GM23248 (cell line): ENCODE measurements at regions not wholly inside any gene's neighbourhood (a gene's known extent, or its start where the extent isn't known, plus 50 kb on each side); places are given as distances from the start of the nearest gene placed in this dataset.

Experiments
- DNase-seq: peaks from one replicate; pipeline ENCODE4 v3.0.0-alpha.2; 2015
- H2AFZ ChIP-seq: fragments of 200-600 bp; sonication (generic); 2 replicates; pipeline ENCODE4 v1.6.1; 2016; ENCODE audit warnings: antibody characterized with exemption
- H3F3A ChIP-seq: fragments of 200-600 bp; sonication (generic); 2 replicates; pipeline ENCODE4 v1.6.1; 2016; ENCODE audit warnings: mild to moderate bottlenecking, antibody characterized with exemption, mixed run types; ENCODE audit not compliant: insufficient read depth
- H3K27ac ChIP-seq: fragments of 200-600 bp; sonication (generic); 2 replicates; pipeline ENCODE4 v1.5.1; 2016; ENCODE audit warnings: mild to moderate bottlenecking
- H3K27me3 ChIP-seq: fragments of 200-600 bp; sonication (generic); replicated peaks from 2 replicates; pipeline ENCODE4 v1.6.1; 2016; ENCODE audit warnings: mild to moderate bottlenecking; ENCODE audit not compliant: insufficient read depth
- H3K36me3 ChIP-seq: fragments of 200-600 bp; sonication (generic); 2 replicates; pipeline ENCODE4 v1.6.1; 2016; ENCODE audit warnings: low read depth, mild to moderate bottlenecking
- H3K4me1 ChIP-seq: fragments of 200-600 bp; sonication (generic); 2 replicates; pipeline ENCODE4 v1.6.1; 2016; ENCODE audit warnings: mild to moderate bottlenecking; ENCODE audit not compliant: insufficient read depth
- H3K4me2 ChIP-seq: fragments of 200-600 bp; sonication (generic); one replicate; pipeline ENCODE4 v1.6.1; 2016; ENCODE audit warnings: mild to moderate bottlenecking; ENCODE audit not compliant: unreplicated experiment
- H3K4me3 ChIP-seq: fragments of 200-600 bp; sonication (generic); 2 replicates; pipeline ENCODE4 v1.5.1; 2016; ENCODE audit warnings: mild to moderate bottlenecking
- H3K79me2 ChIP-seq: fragments of 200-600 bp; sonication (generic); 2 replicates; pipeline ENCODE4 v1.6.1; 2016; ENCODE audit warnings: mild to moderate bottlenecking; ENCODE audit not compliant: insufficient read depth
- H3K9ac ChIP-seq: fragments of 200-600 bp; sonication (generic); 2 replicates; pipeline ENCODE4 v1.6.1; 2016; ENCODE audit warnings: mild to moderate bottlenecking
- H3K9me2 ChIP-seq: fragments of 200-600 bp; sonication (generic); 2 replicates; pipeline ENCODE4 v1.6.1; 2016; ENCODE audit warnings: mixed run types, mild to moderate bottlenecking, moderate library complexity; ENCODE audit not compliant: insufficient read depth
- H3K9me3 ChIP-seq: fragments of 200-600 bp; sonication (generic); one replicate; pipeline ENCODE4 v1.6.1; 2017; ENCODE audit warnings: low read depth
- H4K20me1 ChIP-seq: fragments of 200-600 bp; sonication (generic); 2 replicates; pipeline ENCODE4 v1.6.0; 2016; ENCODE audit not compliant: insufficient read depth
- EZH2 ChIP-seq: fragments of 200-600 bp; sonication (generic); IDR thresholded peaks from 2 replicates; pipeline ENCODE4 v1.6.1; 2018; ENCODE audit warnings: antibody characterized with exemption, mild to moderate bottlenecking; ENCODE audit not compliant: insufficient read depth, poor library complexity, severe bottlenecking
- EZH2phosphoT487 ChIP-seq: fragments of 200-600 bp; sonication (generic); IDR thresholded peaks from 2 replicates; pipeline ENCODE4 v1.6.1; 2018; ENCODE audit warnings: antibody characterized with exemption, moderate library complexity, mild to moderate bottlenecking, low read depth; ENCODE audit not compliant: insufficient read depth
- WGBS, 2 experiments: methylation state at CpG; one replicate each; pipeline ENCODE4 v1.1.6; 2015 to 2017; ENCODE audit warnings: low lambda C conversion rate in 2 of 2, low coverage in 1 of 2; ENCODE audit errors: missing lambda C conversion rate in 2 of 2; 5-methylcytosine and 5-hydroxymethylcytosine counted together
- in situ Hi-C: fragments of 300-500 bp; cut with MboI; formaldehyde crosslinking; loops from 2 replicates; pipeline ENCODE4 v1.15.0; 2020

DNA sequence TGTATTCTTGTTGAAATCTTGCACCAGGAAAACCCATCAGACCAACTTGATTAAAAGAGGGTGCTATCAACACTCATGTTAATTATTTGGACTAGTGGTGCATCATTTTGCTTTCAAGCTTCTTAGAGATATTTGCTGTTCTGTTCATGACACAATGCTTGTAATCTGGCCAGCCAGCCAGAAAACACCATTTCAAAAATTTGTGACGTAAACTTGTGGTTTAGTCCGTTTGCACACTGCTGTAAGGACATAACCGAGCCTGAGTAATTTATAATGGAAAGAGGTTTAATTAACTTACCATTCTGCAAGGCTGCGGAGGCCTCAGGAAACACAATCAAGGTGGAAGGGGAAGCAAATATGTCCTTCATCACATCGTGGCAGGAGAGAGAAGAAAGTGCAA, 374.3 kb upstream of the TGFBR2 start:
- Histone ChIP-seq H3K4me3 (peak overlapping the region; percentile 10; the same call in 1 of the 2 replicates), H3K4me2 (peak overlapping the region; percentile 44)

DNA sequence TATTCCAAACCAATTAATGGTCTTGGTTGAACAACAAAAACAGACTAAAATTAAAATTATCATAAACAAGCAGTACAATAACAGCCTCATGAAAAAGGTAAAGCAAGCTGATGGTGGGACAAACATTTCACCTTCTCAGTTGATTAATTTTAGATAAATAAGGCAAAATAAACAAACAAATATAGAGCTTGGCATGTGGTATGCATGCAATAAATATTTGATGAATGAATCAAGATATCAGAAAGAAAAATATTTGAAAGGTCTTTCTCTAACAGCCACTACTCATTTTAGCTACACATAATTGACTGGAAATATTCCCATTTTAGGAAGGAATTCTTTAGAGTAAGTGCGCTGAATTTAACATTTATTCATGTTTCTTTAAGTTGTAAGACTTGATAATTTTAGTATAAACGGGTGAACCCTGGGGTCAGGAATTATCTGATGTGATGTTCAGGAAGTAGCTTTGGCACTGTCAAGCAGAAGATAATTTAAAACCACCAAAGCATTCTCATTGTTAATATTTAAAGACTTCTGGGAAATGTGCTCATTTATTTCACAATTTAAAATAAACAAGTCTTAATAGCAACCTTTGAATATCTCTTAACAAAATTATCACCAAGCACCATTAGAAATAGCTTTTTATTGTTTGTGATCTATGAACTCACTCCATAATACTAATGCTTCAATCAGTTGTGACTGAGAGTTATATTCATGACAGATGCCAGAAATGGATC, 372.3 kb upstream of the TGFBR2 start:
- Histone ChIP-seq H4K20me1 (no peaks in the 10 kb centered on the region), H3K9me3 (no peaks in the 10 kb centered on the region), H3K79me2 (no peaks in the 10 kb centered on the region), H3K4me1 (peaks cover 35% of the 10 kb centered on the region), H3K9me2 (no peaks in the 10 kb centered on the region), H3K27me3 (no peaks in the 10 kb centered on the region), H3K4me2 (no peak overlapping the region), H3K4me3 (no peak overlapping the region), H3K36me3 (no peaks in the 10 kb centered on the region; the same call in 1 of the 2 replicates), H2AFZ (peak overlapping the region; percentile 46), H3K27ac (no peak overlapping the region), H3K9ac (no peak overlapping the region), H3F3A (peaks cover 28% of the 10 kb centered on the region)
- DNase-seq = no peak
- in situ Hi-C loops = no loop called here
- no peak for TF ChIP-seq EZH2phosphoT487
- TF ChIP-seq EZH2 = no peak
- whole genome bisulfite sequencing, 2 experiments = 52 to 54% methylated on average over 2 of the region's 2 CpGs

More for the DNA sequence above, 374.3 kb upstream of the TGFBR2 start:
- 56 to 60% methylated on average over 5 of the region's 5 CpGs for WGBS, 2 experiments
- no peaks in the 10 kb centered on the region for H3K79me2 ChIP-seq
- H4K20me1 ChIP-seq = no peaks in the 10 kb centered on the region
- H2AFZ ChIP-seq = no peak overlapping the region
- TF ChIP-seq EZH2phosphoT487 (no peak), EZH2 (no peak)
- no peaks in the 10 kb centered on the region for H3K27me3 ChIP-seq
- peaks cover 54% of the 10 kb centered on the region for H3K4me1 ChIP-seq
- peak; percentile 80 for DNase-seq
- H3K36me3 ChIP-seq = no peaks in the 10 kb centered on the region
- peak overlapping the region; percentile 62 for H3K27ac ChIP-seq
- no peaks in the 10 kb centered on the region for H3K9me2 ChIP-seq
- no peak overlapping the region for H3K9ac ChIP-seq
- H3F3A ChIP-seq = peaks cover 41% of the 10 kb centered on the region
- H3K9me3 ChIP-seq = no peaks in the 10 kb centered on the region
- in situ Hi-C loops = no loop called here

DNA sequence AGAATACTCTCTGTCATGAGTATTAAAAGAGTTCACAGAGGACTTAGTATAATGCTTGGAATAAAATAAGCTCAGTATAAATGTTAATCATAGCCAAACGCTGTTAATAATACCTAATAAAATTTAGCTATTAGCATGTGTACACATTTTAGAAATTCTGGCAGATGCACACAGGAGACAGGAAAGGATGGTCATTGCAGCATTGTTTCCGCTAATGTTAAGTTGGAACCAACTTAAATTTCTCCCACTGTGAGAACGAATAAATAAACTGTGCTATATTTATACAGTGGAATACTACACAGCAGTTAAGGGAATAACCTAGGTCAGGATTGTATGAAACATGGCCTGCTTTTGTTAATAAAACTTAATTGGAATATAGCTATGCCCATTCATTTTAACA, 370.4 kb upstream of the TGFBR2 start:
- no peak overlapping the region for H3K4me2 ChIP-seq
- H3K36me3 ChIP-seq = no peaks in the 10 kb centered on the region; the same call in 1 of the 2 replicates

DNA sequence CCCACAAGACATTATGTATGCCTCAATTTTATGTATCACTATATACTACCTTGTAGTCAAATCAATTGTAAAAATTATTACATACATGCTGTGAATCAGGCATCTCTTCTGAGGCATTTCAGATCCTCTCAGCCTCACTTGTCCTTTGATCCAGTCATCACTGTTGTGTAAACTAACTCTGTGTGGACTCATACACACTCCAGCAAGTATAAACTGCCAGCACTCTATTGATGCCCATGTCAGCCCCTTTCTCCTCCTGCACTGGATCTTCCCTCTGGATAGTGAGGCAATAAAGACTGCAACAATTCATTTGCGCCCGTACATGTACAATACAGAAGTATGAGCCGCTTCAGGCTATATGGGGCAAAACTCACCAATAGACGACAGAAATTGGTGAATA, 364.7 kb upstream of the TGFBR2 start:
- Histone ChIP-seq H3K9ac (no peak overlapping the region), H3K4me3 (no peak overlapping the region), H3K9me3 (no peaks in the 10 kb centered on the region), H4K20me1 (no peaks in the 10 kb centered on the region), H3K27me3 (no peaks in the 10 kb centered on the region), H3K9me2 (no peaks in the 10 kb centered on the region), H3K79me2 (no peaks in the 10 kb centered on the region), H3F3A (no peaks in the 10 kb centered on the region), H3K27ac (no peak overlapping the region), H3K36me3 (no peaks in the 10 kb centered on the region; the same call in 1 of the 2 replicates), H3K4me1 (no peaks in the 10 kb centered on the region), H3K4me2 (no peak overlapping the region), H2AFZ (no peak overlapping the region)
- peak; percentile 30 for DNase-seq
- in situ Hi-C loops = no loop called here
- TF ChIP-seq EZH2phosphoT487 = no peak
- TF ChIP-seq EZH2 = no peak
- 99% methylated on average over 4 of the region's 4 CpGs for WGBS, 2 experiments

More for the DNA sequence above, 370.4 kb upstream of the TGFBR2 start:
- no peaks in the 10 kb centered on the region for H3K9me2 ChIP-seq
- H3K27me3 ChIP-seq = no peaks in the 10 kb centered on the region
- peaks cover 18% of the 10 kb centered on the region for H3F3A ChIP-seq
- in situ Hi-C loops = no loop called here
- DNase-seq = no peak
- no peak overlapping the region for H3K4me3 ChIP-seq
- no peak overlapping the region for H2AFZ ChIP-seq
- peaks cover 31% of the 10 kb centered on the region for H3K4me1 ChIP-seq
- no peak overlapping the region for H3K27ac ChIP-seq
- no peak overlapping the region for H3K9ac ChIP-seq
- WGBS, 2 experiments = 95 to 97% methylated on average over 3 of the region's 3 CpGs
- no peaks in the 10 kb centered on the region for H3K9me3 ChIP-seq
- H3K79me2 ChIP-seq = no peaks in the 10 kb centered on the region
- H4K20me1 ChIP-seq = no peaks in the 10 kb centered on the region
- TF ChIP-seq EZH2 = no peak
- no peak for TF ChIP-seq EZH2phosphoT487
